GM18499 (cell line): ENCODE measurements at regions not wholly inside any gene's neighbourhood (a gene's known extent, or its start where the extent isn't known, plus 50 kb on each side); places are given as distances from the start of the nearest gene placed in this dataset.
A peak's percentile ranks its signal among the peaks of the same experiment; 100 is the strongest.
"Not testable (repeated sequence)": the region's sequence is repeated elsewhere in the genome, so short reads cannot be mapped to it uniquely, and the experiment has no call there.

Experiments
- ATAC-seq: cut with Tn5 transposase; IDR thresholded peaks from one replicate; pipeline ENCODE4 v1.9.1; 2021; ENCODE audit warnings: moderate number of reproducible peaks; ENCODE audit not compliant: insufficient read depth, unreplicated experiment

GRCh38 chr1:212155219-212155618, 119.7 kb downstream of the DTL start:
- ATAC-seq, result no peak

GRCh38 chr1:212157252-212157651, 121.7 kb downstream of the DTL start:
- ATAC-seq, result no peak

GRCh38 chr1:212158912-212159796, 123.6 kb downstream of the DTL start:
- no peak for ATAC-seq

- no peak for ATAC-seq
Measured at GRCh38 chr1:212161231-212161781, 123.9 kb upstream of the PPP2R5A start.

GRCh38 chr1:212162635-212163034, 122.6 kb upstream of the PPP2R5A start:
- ATAC-seq, result peak; percentile 49

GRCh38 chr1:212164095-212164872, 120.9 kb upstream of the PPP2R5A start:
- no peak for ATAC-seq

- no peak for ATAC-seq
Measured at GRCh38 chr1:212166244-212166643, 119.0 kb upstream of the PPP2R5A start.

- ATAC-seq, result no peak
Measured at GRCh38 chr1:212166644-212167043, 118.6 kb upstream of the PPP2R5A start.

GRCh38 chr1:212167098-212167497, 118.1 kb upstream of the PPP2R5A start:
- ATAC-seq, result no peak

- ATAC-seq, result no peak
Measured at GRCh38 chr1:212173567-212173966, 111.6 kb upstream of the PPP2R5A start.

GRCh38 chr1:212174295-212174694, 110.9 kb upstream of the PPP2R5A start:
- ATAC-seq, result not testable (repeated sequence)

GRCh38 chr1:212177542-212177941, 107.7 kb upstream of the PPP2R5A start:
- no peak for ATAC-seq

GRCh38 chr1:212178851-212179250, 106.4 kb upstream of the PPP2R5A start:
- ATAC-seq, result no peak

- no peak for ATAC-seq
Measured at GRCh38 chr1:212179394-212180076, 105.7 kb upstream of the PPP2R5A start.

GRCh38 chr1:212181015-212181882, 104.0 kb upstream of the PPP2R5A start:
- ATAC-seq, result no peak

- ATAC-seq, result no peak
Measured at GRCh38 chr1:212182171-212182570, 103.0 kb upstream of the PPP2R5A start.

- no peak for ATAC-seq
Measured at GRCh38 chr1:212182579-212182978, 102.6 kb upstream of the PPP2R5A start.

- peak; percentile 94 for ATAC-seq
Measured at GRCh38 chr1:212186427-212187207, 98.6 kb upstream of the PPP2R5A start.
